Gastroesophageal sphincter (tissue), 4 donors: ENCODE measurements at regions not wholly inside any gene's neighbourhood (a gene's known extent, or its start where the extent isn't known, plus 50 kb on each side); places are given as distances from the start of the nearest gene placed in this dataset.
"Not testable (repeated sequence)": the region's sequence is repeated elsewhere in the genome, so short reads cannot be mapped to it uniquely, and the experiment has no call there.

Experiments
- ATAC-seq: fragments of 150-250 bp; one replicate; pipeline ENCODE4 v1.9.1; 2016; ENCODE audit warnings: mild to moderate bottlenecking, moderate library complexity
- H3K27ac ChIP-seq, 4 donors: fragments of 200-600 bp; sonication (generic) in 3 of 4; 1 replicate in 3 of 4; 2 replicates in 1 of 4; pipeline ENCODE4 v1.5.1; 2016 to 2019
- H3K27me3 ChIP-seq: fragments of 200-600 bp; sonication (generic); one replicate; pipeline ENCODE4 v1.5.1; 2019
- H3K36me3 ChIP-seq, 2 donors: fragments of 200-600 bp; sonication (generic); one replicate each; pipeline ENCODE4 v1.5.1; 2019; ENCODE audit warnings: control low read depth in 1 of 2
- H3K4me1 ChIP-seq, 3 donors: fragments of 200-600 bp; sonication (generic); 1 replicate in 2 of 3; 2 replicates in 1 of 3; pipeline ENCODE4 v1.5.1; 2016 to 2019; ENCODE audit warnings: control low read depth in 2 of 3
- H3K4me3 ChIP-seq, 2 donors: fragments of 200-600 bp; sonication (generic); one replicate each; pipeline ENCODE4 v1.5.1; 2019; ENCODE audit warnings: mild to moderate bottlenecking in 1 of 2, moderate library complexity in 1 of 2
- H3K9me3 ChIP-seq, 3 donors: fragments of 200-600 bp; sonication (generic); one replicate each; pipeline ENCODE4 v1.5.1; 2017 to 2019; ENCODE audit warnings: control low read depth in 2 of 3
- EP300 ChIP-seq: sonication (generic); formaldehyde crosslinking; IDR thresholded peaks from one replicate; pipeline ENCODE4 v1.6.1; 2017; ENCODE audit warnings: antibody characterized with exemption, mild to moderate bottlenecking
- POLR2A ChIP-seq, 2 donors: fragments of 450-650 bp; IDR thresholded peaks; one replicate each; pipeline ENCODE4 v1.6.1; 2017; ENCODE audit warnings: antibody characterized with exemption in 2 of 2, mild to moderate bottlenecking in 2 of 2, moderate library complexity in 1 of 2
- POLR2AphosphoS5 ChIP-seq: sonication (generic); formaldehyde crosslinking; IDR thresholded peaks from one replicate; pipeline ENCODE4 v1.6.1; 2017; ENCODE audit warnings: antibody characterized with exemption
- WGBS, 2 donors: methylation state at CpG; one replicate each; pipeline ENCODE4 v1.1.5; 2018; ENCODE audit warnings: low coverage in 1 of 2; 5-methylcytosine and 5-hydroxymethylcytosine counted together
- TF ChIP-seq, protein P1 (sequence below), 4 experiments: fragments of 200-600 bp in 2 of 4; fragments of 450-650 bp in 2 of 4; sonication (generic) in 1 of 4; IDR thresholded peaks; one replicate each; pipeline ENCODE4 v1.5.1; 2017 to 2019; ENCODE audit warnings: antibody characterized with exemption in 4 of 4, mild to moderate bottlenecking in 2 of 4, moderate library complexity in 2 of 4

DNA sequence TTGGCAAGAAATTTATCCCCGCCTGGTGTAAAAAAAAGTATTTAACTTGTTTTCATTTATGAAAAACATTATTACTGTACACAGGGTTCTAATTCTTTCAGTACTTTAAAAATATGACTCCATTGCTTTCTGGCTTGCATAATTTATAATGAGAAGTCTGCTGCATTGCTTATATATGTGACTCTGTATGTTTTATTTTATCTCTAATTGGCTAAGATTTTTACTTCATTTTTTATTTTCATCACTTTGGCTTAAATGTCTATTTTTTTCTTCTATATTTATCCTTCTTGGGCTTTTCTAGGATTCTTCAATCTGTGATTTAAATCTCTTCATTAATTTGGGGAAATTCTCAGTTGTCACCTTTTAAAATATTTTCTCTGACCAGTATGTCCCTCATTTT is 636.6 kb upstream of the NR2F2 start:
- no peak for ATAC-seq
- no peaks in the 10 kb centered on the region for H3K36me3 ChIP-seq
- H3K27ac ChIP-seq: no peak overlapping the region
- no peaks in the 10 kb centered on the region for H3K27me3 ChIP-seq
- TF ChIP-seq POLR2A (IDR thresholded peaks at IDR 0.05) (no peak), EP300 (no peak), POLR2AphosphoS5 (no peak)
- TF ChIP-seq, protein P1, sequence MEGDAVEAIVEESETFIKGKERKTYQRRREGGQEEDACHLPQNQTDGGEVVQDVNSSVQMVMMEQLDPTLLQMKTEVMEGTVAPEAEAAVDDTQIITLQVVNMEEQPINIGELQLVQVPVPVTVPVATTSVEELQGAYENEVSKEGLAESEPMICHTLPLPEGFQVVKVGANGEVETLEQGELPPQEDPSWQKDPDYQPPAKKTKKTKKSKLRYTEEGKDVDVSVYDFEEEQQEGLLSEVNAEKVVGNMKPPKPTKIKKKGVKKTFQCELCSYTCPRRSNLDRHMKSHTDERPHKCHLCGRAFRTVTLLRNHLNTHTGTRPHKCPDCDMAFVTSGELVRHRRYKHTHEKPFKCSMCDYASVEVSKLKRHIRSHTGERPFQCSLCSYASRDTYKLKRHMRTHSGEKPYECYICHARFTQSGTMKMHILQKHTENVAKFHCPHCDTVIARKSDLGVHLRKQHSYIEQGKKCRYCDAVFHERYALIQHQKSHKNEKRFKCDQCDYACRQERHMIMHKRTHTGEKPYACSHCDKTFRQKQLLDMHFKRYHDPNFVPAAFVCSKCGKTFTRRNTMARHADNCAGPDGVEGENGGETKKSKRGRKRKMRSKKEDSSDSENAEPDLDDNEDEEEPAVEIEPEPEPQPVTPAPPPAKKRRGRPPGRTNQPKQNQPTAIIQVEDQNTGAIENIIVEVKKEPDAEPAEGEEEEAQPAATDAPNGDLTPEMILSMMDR (IDR thresholded peaks at IDR 0.05): no peak
- no peak overlapping the region for H3K4me3 ChIP-seq
- H3K9me3 ChIP-seq: peaks cover 0 to 33% (median 0%) of the 10 kb centered on the region in 3 donors
- WGBS, 2 donors: 38 to 95% methylated on average over 1 of the region's 1 CpG
- no peaks in the 10 kb centered on the region for H3K4me1 ChIP-seq

GRCh38 chr15:95698230-95698629 is 632.3 kb upstream of the NR2F2 start:
- no peak for TF ChIP-seq POLR2AphosphoS5
- TF ChIP-seq, protein P1 (IDR thresholded peaks at IDR 0.05): no peak
- no peak overlapping the region for H3K27ac ChIP-seq
- H3K9me3 ChIP-seq: peaks cover 0 to 52% (median 0%) of the 10 kb centered on the region in 3 donors
- no peak overlapping the region for H3K4me3 ChIP-seq
- no peaks in the 10 kb centered on the region for H3K4me1 ChIP-seq
- no peaks in the 10 kb centered on the region for H3K27me3 ChIP-seq
- WGBS, 2 donors: 59 to 100% methylated on average over 1 to 2 of the region's 2 CpGs
- H3K36me3 ChIP-seq: no peaks in the 10 kb centered on the region
- ATAC-seq: no peak

GRCh38 chr15:95698951-95699350 is 631.5 kb upstream of the NR2F2 start:
- H3K9me3 ChIP-seq: peaks cover 0 to 45% (median 0%) of the 10 kb centered on the region in 3 donors
- 73 to 74% methylated on average over 2 of the region's 2 CpGs for WGBS, 2 donors

DNA sequence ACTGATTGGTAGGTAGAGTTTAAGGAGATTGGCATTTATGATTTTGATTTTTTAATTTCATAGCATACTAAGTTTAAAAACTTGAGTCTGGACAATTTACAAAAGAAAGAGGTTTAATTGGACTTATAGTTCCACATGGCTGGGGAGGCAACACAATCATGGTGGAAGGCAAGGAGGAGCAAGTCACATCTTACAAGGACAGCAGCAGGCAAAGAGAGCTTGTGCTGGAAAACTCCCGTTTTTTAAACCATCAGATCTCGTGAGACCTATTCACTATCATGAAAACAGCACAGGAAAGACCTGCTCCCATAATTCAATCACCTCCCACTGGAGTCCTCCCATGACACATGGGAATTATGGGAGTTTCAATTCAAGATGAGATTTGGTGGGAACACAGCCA is 630.9 kb upstream of the NR2F2 start:
- peaks cover 0 to 38% (median 0%) of the 10 kb centered on the region in 3 donors for H3K9me3 ChIP-seq

More at GRCh38 chr15:95698951-95699350, 631.5 kb upstream of the NR2F2 start:
- Histone ChIP-seq H3K27ac (no peak overlapping the region), H3K4me1 (no peaks in the 10 kb centered on the region), H3K27me3 (no peaks in the 10 kb centered on the region), H3K4me3 (no peak overlapping the region), H3K36me3 (no peaks in the 10 kb centered on the region)
- no peak for TF ChIP-seq EP300
- TF ChIP-seq, protein P1 (IDR thresholded peaks at IDR 0.05): no peak
- TF ChIP-seq POLR2AphosphoS5: no peak
- TF ChIP-seq POLR2A (IDR thresholded peaks at IDR 0.05): no peak
- no peak for ATAC-seq

GRCh38 chr15:95700692-95701091 is 629.8 kb upstream of the NR2F2 start:
- WGBS, 2 donors: no CpG with 5 or more reads among the region's 1 CpG
- H3K9me3 ChIP-seq: peaks cover 0 to 30% (median 0%) of the 10 kb centered on the region in 3 donors
- not testable (repeated sequence) for H3K4me1 ChIP-seq, H3K27ac ChIP-seq, H3K36me3 ChIP-seq, ATAC-seq, H3K4me3 ChIP-seq, H3K27me3 ChIP-seq

More for the DNA sequence above, 630.9 kb upstream of the NR2F2 start:
- ATAC-seq: no peak
- H3K27me3 ChIP-seq: no peaks in the 10 kb centered on the region
- no peaks in the 10 kb centered on the region for H3K36me3 ChIP-seq
- WGBS, 2 donors: 86 to 93% methylated on average over 2 of the region's 2 CpGs
- H3K27ac ChIP-seq: no peak overlapping the region
- no peaks in the 10 kb centered on the region for H3K4me1 ChIP-seq
- TF ChIP-seq POLR2A (IDR thresholded peaks at IDR 0.05): no peak
- no peak overlapping the region for H3K4me3 ChIP-seq

DNA sequence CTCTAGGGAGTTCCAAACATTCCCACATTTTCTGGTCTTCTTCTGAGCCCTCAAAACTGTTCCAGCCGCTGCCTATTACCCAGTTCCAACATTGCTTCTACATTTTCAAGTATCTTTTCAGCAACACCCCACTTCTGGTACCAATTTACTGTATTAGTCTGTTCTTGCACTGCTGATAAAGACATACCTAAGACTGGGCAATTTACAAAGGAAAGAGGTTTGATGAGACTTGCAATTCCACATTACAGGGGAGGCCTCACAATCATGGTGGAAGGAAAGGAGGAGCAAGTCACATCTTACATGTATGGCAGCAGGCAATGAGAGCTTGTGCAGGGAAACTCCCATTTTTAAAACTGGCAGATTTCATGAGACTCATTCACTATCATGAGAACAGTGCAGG is 629.1 kb upstream of the NR2F2 start:
- Histone ChIP-seq H3K36me3 (no peaks in the 10 kb centered on the region), H3K4me1 (no peaks in the 10 kb centered on the region), H3K9me3 (peaks cover 0 to 30% (median 0%) of the 10 kb centered on the region in 3 donors), H3K4me3 (no peak overlapping the region), H3K27me3 (no peaks in the 10 kb centered on the region), H3K27ac (no peak overlapping the region)
- no peak for ATAC-seq
- 100% methylated on average over 1 of the region's 1 CpG; no CpG with 5 or more reads in 1 of the 2 donors for WGBS, 2 donors
- TF ChIP-seq, protein P1 (IDR thresholded peaks at IDR 0.05): no peak
- no peak for TF ChIP-seq EP300
- TF ChIP-seq POLR2A (IDR thresholded peaks at IDR 0.05): no peak
- TF ChIP-seq POLR2AphosphoS5: no peak
